CD4-positive, alpha-beta T cell (primary cell): ENCODE measurements at regions not wholly inside any gene's neighbourhood (a gene's known extent, or its start where the extent isn't known, plus 50 kb on each side); places are given as distances from the start of the nearest gene placed in this dataset.

Experiments
- ATAC-seq: fragments of 200-7000 bp; cut with Tn5 transposase; one replicate; pipeline ENCODE4 v1.10.0; 2022; ENCODE audit warnings: mild to moderate bottlenecking; ENCODE audit not compliant: poor library complexity
- CTCF ChIA-PET: fragments of 350-600 bp; sonication (Branson Sonifier 250); formaldehyde crosslinking; loops from one replicate; lab custom pipeline; 2021; ENCODE audit warnings: antibody characterized with exemption, inconsistent platforms; lab: Charles Lee
- POLR2A ChIA-PET: fragments of 350-600 bp; sonication (Branson Sonifier 250); formaldehyde crosslinking; loops from one replicate; lab custom pipeline; 2021; ENCODE audit warnings: antibody characterized with exemption, inconsistent platforms; lab: Charles Lee
- DNase-seq, 14 experiments: peaks; one replicate each; pipeline ENCODE4 v3.0.0-alpha.2; 2013 to 2020; ENCODE audit warnings: mixed read lengths in 2 of 14
- H3K27ac ChIP-seq, 2 donors: one replicate each; pipeline versions ENCODE4 v1.5.1 to v1.7.0; 2013; ENCODE audit warnings: low read length in 2 of 2, low read depth in 1 of 2, mild to moderate bottlenecking in 1 of 2
- H3K27me3 ChIP-seq, 2 experiments: 1 replicate in 1 of 2; 2 replicates in 1 of 2; pipeline versions ENCODE4 v1.6.1 to v1.7.0; 2013; ENCODE audit warnings: low read length in 2 of 2, control low read depth in 1 of 2, mild to moderate bottlenecking in 1 of 2, moderate library complexity in 1 of 2; ENCODE audit not compliant: insufficient read depth in 2 of 2, control insufficient read depth in 1 of 2
- H3K36me3 ChIP-seq: one replicate; pipeline ENCODE4 v1.6.1; 2013; ENCODE audit warnings: low read length, control low read depth; ENCODE audit not compliant: insufficient read depth
- H3K4me1 ChIP-seq: one replicate; pipeline ENCODE4 v1.6.1; 2013; ENCODE audit warnings: low read length, control low read depth; ENCODE audit not compliant: insufficient read depth
- H3K4me3 ChIP-seq: one replicate; pipeline ENCODE4 v1.5.1; 2013; ENCODE audit warnings: mild to moderate bottlenecking, low read length, moderate library complexity
- H3K9me3 ChIP-seq, 2 experiments: 1 replicate in 1 of 2; 2 replicates in 1 of 2; pipeline versions ENCODE4 v1.6.1 to v1.7.0; 2013; ENCODE audit warnings: low read length in 2 of 2, mild to moderate bottlenecking in 2 of 2, control low read depth in 1 of 2, moderate library complexity in 1 of 2; ENCODE audit not compliant: control insufficient read depth in 1 of 2, insufficient read depth in 1 of 2
- H3K27ac Mint-ChIP-seq: one replicate; pipeline ENCODE4 v1.8.0; 2020; ENCODE audit warnings: mixed read lengths
- H3K27me3 Mint-ChIP-seq: one replicate; pipeline ENCODE4 v1.8.0; 2021; ENCODE audit warnings: mixed read lengths
- H3K36me3 Mint-ChIP-seq: one replicate; pipeline ENCODE4 v1.8.0; 2021; ENCODE audit warnings: low read depth, mixed read lengths
- H3K4me1 Mint-ChIP-seq: one replicate; pipeline ENCODE4 v1.8.0; 2021; ENCODE audit warnings: low read depth, mixed read lengths
- H3K4me3 Mint-ChIP-seq: one replicate; pipeline ENCODE4 v1.8.0; 2020; ENCODE audit warnings: mild to moderate bottlenecking, mixed read lengths
- H3K9me3 Mint-ChIP-seq: one replicate; pipeline ENCODE4 v1.8.0; 2020; ENCODE audit warnings: mixed read lengths
- intact Hi-C, 2 experiments: fragments of 100-400 bp; cut with DNase I in 1 of 2; cut with micrococcal nuclease in 1 of 2; formaldehyde crosslinking; loops; one replicate each; pipeline versions ENCODE4 v1.15.1 to v1.9.0; 2023 to 2025; cut with DNase I, micrococcal nuclease
- TF ChIP-seq, protein P1 (sequence below): fragments of 200-600 bp; IDR thresholded peaks from one replicate; pipeline ENCODE4 v1.8.0; 2022; ENCODE audit warnings: antibody characterized with exemption, mild to moderate bottlenecking

- Histone ChIP-seq H3K36me3 (no peaks in the 10 kb centered on the region), H3K27ac (no peak overlapping the region), H3K9me3 (no peaks in the 10 kb centered on the region), H3K4me1 (no peaks in the 10 kb centered on the region), H3K27me3 (no peaks in the 10 kb centered on the region), H3K4me3 (no peak overlapping the region)
- Mint-ChIP-seq H3K4me1 (no peaks in the 10 kb centered on the region), H3K4me3 (no peak overlapping the region), H3K27ac (no peak overlapping the region), H3K27me3 (no peaks in the 10 kb centered on the region), H3K9me3 (no peaks in the 10 kb centered on the region), H3K36me3 (no peaks in the 10 kb centered on the region)
- DNase-seq, result no peak
- CTCF ChIA-PET, result no interaction called here
- intact Hi-C loops, result no loop called here
- TF ChIP-seq, protein P1, sequence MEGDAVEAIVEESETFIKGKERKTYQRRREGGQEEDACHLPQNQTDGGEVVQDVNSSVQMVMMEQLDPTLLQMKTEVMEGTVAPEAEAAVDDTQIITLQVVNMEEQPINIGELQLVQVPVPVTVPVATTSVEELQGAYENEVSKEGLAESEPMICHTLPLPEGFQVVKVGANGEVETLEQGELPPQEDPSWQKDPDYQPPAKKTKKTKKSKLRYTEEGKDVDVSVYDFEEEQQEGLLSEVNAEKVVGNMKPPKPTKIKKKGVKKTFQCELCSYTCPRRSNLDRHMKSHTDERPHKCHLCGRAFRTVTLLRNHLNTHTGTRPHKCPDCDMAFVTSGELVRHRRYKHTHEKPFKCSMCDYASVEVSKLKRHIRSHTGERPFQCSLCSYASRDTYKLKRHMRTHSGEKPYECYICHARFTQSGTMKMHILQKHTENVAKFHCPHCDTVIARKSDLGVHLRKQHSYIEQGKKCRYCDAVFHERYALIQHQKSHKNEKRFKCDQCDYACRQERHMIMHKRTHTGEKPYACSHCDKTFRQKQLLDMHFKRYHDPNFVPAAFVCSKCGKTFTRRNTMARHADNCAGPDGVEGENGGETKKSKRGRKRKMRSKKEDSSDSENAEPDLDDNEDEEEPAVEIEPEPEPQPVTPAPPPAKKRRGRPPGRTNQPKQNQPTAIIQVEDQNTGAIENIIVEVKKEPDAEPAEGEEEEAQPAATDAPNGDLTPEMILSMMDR, result no peak
- POLR2A ChIA-PET, result no interaction called here
- no peak for ATAC-seq
These were observed 393.9 kb upstream of the CTSO start for GRCh38 chr4:156347412-156348075.

DNA sequence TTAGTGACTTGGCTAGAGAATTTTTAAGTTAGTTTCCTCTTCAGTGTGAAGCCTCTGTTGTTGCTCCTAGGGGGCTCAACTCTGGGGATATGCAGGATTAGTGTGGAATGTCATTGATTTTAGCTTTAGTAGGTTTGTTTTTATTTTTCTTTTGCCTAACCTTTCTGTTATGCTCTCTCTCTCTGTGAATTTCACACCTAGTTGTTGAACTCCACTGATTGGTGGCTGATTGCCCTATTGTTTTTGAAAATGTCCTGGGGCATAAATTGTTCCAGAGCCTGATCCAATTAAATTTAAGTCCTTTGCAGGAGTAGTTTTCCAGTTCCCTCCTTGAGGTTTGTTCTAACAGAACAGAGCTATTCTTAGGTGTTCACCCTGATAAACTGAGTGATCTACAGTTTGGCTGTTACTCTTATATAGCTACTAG, 393.3 kb upstream of the CTSO start:
- DNase-seq (no peak), ATAC-seq (no peak)
- H3K4me3 Mint-ChIP-seq, result no peak overlapping the region
- no peaks in the 10 kb centered on the region for H3K4me1 Mint-ChIP-seq
- Histone ChIP-seq H3K9me3 (no peaks in the 10 kb centered on the region), H3K27me3 (no peaks in the 10 kb centered on the region), H3K4me3 (no peak overlapping the region), H3K4me1 (no peaks in the 10 kb centered on the region), H3K27ac (no peak overlapping the region), H3K36me3 (no peaks in the 10 kb centered on the region)
- ChIA-PET POLR2A (no interaction called here), CTCF (no interaction called here)
- no peaks in the 10 kb centered on the region for H3K9me3 Mint-ChIP-seq
- no peaks in the 10 kb centered on the region for H3K36me3 Mint-ChIP-seq
- H3K27ac Mint-ChIP-seq, result no peak overlapping the region
- TF ChIP-seq, protein P1, result no peak
- no peaks in the 10 kb centered on the region for H3K27me3 Mint-ChIP-seq
- intact Hi-C loops, result no loop called here

GRCh38 chr4:156344397-156344796, 390.7 kb upstream of the CTSO start:
- no peak for DNase-seq
- Histone ChIP-seq H3K36me3 (no peaks in the 10 kb centered on the region), H3K27me3 (no peaks in the 10 kb centered on the region), H3K4me3 (no peak overlapping the region), H3K4me1 (no peaks in the 10 kb centered on the region), H3K27ac (no peak overlapping the region), H3K9me3 (no peaks in the 10 kb centered on the region)
- Mint-ChIP-seq H3K36me3 (no peaks in the 10 kb centered on the region), H3K9me3 (no peaks in the 10 kb centered on the region), H3K27ac (no peak overlapping the region), H3K27me3 (no peaks in the 10 kb centered on the region), H3K4me3 (no peak overlapping the region), H3K4me1 (no peaks in the 10 kb centered on the region)
- CTCF ChIA-PET, result no interaction called here
- intact Hi-C loops, result no loop called here
- TF ChIP-seq, protein P1, result no peak
- POLR2A ChIA-PET, result no interaction called here
- no peak for ATAC-seq
